ENCODE measurements at regions not wholly inside any gene's neighbourhood (a gene's known extent, or its start where the extent isn't known, plus 50 kb on each side); places are given as distances from the start of the nearest gene placed in this dataset.
"Not testable (repeated sequence)": the region's sequence is repeated elsewhere in the genome, so short reads cannot be mapped to it uniquely, and the experiment has no call there.

DNA sequence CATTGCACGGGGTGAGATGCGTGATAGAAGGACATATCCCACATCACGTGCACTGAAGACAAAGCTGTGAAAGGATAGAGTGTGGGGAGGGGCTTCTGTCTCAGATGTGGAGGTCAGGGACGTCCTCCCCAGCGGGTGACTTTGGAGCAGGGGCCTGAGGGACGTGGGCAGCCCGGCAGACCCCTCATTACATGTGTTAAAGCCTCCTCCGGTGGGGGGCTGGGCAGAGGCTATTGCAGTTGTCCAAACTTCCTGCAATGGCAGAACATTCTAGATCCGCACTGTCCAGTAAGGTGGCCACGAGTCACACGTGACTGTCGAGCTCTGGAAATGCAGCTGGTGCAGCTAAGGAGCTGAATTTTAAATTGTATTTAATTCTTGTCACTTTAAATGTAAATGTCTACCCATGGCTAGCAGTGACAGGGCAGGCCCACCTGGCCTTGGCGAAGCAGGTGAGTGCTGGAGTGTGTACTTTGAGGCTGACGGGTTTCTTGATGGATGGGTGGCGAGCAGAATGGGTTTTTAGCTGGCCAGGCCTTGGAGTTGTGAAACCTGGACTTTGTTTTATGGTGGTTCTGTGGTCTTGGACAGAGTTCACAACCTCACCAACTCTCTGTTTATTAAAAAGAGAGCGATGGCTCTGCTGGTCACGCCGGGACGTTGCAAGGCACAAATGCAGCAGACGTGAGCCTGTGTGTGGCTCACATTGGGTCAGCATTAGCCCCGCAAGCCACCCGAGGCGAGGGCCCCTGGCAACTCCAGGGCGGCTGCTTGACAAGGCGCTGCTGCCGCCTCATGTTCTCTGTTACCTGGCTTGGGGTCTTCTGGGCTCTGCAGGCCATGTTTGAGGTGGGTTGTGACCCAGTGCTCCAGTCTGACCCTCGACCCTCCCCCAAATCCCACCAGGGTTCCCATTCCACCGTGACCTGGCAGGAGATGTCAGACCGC, 177.6 kb downstream of the NPIPB11 start:
- H3K36me3 ChIP-seq (ENCODE audit: low read depth, missing control alignments); H3K27me3 ChIP-seq; H3K9me3 ChIP-seq; H3K4me3 ChIP-seq; H3K27ac ChIP-seq; DNase-seq; H3K4me1 ChIP-seq; intact Hi-C loops (cut with DNase I; ENCODE audit: low total_unique reads): not testable (repeated sequence)
- WGBS, 2 donors: 91 to 92% methylated on average over 19 to 25 of the region's 29 CpGs

DNA sequence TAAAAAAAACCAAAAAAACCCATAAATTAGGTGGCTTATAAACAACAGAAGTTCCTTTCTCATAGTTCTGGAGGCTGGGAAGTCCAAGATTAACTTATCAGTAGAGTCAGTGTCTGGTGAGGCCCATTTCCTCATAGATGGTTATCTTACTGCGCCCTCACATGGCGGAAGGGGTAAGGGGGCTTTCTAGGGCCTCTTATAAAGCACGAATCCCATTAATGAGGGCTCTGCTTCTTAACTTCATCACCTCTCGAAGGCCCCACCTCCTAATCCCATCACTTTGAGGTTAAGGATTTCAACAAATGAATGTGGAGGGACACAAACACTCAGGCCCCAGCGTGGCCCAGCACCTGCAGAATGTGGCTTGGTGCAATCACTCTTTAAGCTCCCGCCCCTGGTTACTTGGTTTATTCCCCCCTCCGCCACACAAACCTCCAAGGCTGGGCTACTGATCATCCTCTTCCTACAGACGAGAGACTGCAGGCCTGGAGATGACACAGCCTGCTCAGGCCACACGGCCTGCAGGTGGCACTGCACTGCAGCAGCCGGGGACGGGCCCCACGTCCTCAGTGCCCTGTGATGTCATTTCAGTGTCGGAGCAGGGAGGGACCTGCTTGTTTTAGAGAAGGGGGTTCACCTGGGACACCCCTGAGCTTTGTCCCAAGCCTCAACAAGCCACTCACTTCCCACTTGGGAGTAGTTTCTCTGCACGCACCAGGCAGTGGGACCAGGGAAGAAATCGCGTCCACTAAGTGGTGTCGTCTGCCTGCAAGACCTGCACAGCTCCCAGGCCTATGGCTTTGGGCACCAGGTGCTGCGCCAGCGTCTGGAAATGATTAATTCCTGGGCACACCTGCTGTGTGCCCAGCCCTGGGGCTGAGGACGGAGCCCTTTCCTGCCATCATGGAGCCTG, 178.5 kb downstream of the NPIPB11 start:
- peak; percentile 73 for DNase-seq
- H3K36me3 ChIP-seq (ENCODE audit: low read depth, missing control alignments); H3K9me3 ChIP-seq; intact Hi-C loops (cut with DNase I; ENCODE audit: low total_unique reads); H3K27ac ChIP-seq; H3K27me3 ChIP-seq; H3K4me3 ChIP-seq; H3K4me1 ChIP-seq: not testable (repeated sequence)
- 79 to 81% methylated on average over 11 to 13 of the region's 20 CpGs for WGBS, 2 donors
- TF ChIP-seq, protein P1, sequence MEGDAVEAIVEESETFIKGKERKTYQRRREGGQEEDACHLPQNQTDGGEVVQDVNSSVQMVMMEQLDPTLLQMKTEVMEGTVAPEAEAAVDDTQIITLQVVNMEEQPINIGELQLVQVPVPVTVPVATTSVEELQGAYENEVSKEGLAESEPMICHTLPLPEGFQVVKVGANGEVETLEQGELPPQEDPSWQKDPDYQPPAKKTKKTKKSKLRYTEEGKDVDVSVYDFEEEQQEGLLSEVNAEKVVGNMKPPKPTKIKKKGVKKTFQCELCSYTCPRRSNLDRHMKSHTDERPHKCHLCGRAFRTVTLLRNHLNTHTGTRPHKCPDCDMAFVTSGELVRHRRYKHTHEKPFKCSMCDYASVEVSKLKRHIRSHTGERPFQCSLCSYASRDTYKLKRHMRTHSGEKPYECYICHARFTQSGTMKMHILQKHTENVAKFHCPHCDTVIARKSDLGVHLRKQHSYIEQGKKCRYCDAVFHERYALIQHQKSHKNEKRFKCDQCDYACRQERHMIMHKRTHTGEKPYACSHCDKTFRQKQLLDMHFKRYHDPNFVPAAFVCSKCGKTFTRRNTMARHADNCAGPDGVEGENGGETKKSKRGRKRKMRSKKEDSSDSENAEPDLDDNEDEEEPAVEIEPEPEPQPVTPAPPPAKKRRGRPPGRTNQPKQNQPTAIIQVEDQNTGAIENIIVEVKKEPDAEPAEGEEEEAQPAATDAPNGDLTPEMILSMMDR (IDR thresholded peaks at IDR 0.05): peak in 2 of 3 experiments; percentile 14 to 39

DNA sequence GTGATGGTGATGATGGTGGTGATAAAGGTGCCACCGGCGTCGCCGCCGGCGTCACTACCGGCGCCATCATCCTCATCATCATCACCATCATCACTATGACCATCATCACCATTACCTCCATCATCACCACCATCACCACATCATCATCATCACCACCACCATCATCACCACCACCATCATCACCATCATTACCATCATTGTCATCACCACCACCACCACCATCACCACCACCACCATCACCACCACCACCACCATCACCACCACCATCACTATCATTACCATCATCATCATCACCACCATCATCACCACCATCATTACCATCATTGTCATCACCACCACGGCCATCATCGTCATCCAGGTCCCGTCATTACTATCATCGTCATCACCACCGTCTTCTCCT, 179.7 kb downstream of the NPIPB11 start:
- no peak overlapping the region for H3K4me3 ChIP-seq
- no peak for DNase-seq
- H3K27me3 ChIP-seq: no peaks in the 10 kb centered on the region
- no peaks in the 10 kb centered on the region for H3K36me3 ChIP-seq (ENCODE audit: low read depth, missing control alignments)
- TF ChIP-seq, protein P1 (IDR thresholded peaks at IDR 0.05): no peak
- TF ChIP-seq POLR2A (IDR thresholded peaks at IDR 0.05): no peak
- H3K27ac ChIP-seq: no peak overlapping the region
- intact Hi-C loops (cut with DNase I; ENCODE audit: low total_unique reads): no loop called here
- no peaks in the 10 kb centered on the region for H3K9me3 ChIP-seq
- WGBS, 2 donors: 0 to 20% methylated on average over 3 to 4 of the region's 13 CpGs
- H3K4me1 ChIP-seq: peaks cover 4% of the 10 kb centered on the region

DNA sequence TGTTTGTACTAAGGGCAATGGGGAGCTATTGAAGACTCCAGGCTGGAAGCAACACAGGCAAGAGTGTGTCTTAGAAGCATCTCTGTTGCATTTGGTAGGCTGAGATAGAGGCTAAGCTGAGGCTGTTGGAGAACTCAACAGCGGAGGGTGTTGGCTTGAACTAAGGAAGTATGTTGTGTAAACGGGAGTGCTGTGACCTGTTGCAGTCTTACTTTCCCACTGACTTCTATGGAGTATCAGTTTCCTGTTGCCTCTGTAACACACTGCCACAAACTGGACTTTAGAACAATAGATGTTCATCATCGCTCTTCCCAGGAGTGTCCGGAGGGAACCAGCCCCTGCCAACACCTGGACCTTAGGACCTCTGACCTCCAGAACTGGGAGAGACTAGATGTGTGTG, 181.8 kb downstream of the NPIPB11 start:
- intact Hi-C loops (cut with DNase I; ENCODE audit: low total_unique reads); H3K27me3 ChIP-seq; H3K4me3 ChIP-seq; DNase-seq; H3K27ac ChIP-seq; H3K9me3 ChIP-seq; H3K4me1 ChIP-seq; H3K36me3 ChIP-seq (ENCODE audit: low read depth, missing control alignments): not testable (repeated sequence)
- 83 to 92% methylated on average over 4 of the region's 4 CpGs for WGBS, 2 donors

DNA sequence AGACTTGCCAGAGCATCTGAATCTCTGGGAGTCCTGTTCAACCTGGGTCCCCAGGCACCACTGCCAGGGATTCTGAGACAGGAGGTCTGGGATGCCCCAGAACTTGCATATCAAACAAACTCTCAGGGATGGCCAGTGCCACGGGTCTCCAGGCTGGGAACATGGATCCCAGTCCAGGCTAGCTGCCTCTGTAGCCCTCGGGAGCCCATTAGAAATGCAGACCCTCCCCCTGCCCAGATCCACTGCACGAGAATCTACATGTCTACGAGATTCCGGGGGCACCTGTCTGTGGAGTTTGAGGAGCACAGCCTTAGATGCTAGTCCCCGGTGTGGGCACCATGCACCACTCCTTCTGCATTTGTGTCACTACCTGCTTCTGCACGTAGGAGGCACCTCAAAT, 183.9 kb downstream of the NPIPB11 start:
- intact Hi-C loops (cut with DNase I; ENCODE audit: low total_unique reads): not testable (repeated sequence)

DNA sequence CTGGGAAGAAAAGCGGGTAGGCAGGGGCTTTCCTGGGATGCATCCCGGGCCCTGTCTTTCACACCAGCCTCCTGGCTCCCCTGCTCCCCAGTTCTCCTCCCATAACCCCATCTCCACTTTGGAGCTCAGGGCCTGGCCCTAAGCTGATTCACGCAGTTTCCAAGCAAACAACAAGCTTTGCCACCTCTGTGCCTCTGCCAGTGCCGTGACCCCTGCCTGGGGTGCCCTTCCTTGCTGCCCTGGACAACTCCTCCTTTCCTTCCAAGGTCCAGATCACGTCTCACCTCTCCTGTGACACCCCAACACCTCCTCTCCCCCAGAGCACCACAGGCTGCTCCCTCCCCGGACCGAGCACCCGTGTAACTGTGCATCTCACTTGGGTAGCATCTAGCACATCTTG, 184.5 kb downstream of the NPIPB11 start:
- H3K36me3 ChIP-seq (ENCODE audit: low read depth, missing control alignments); H3K27me3 ChIP-seq; intact Hi-C loops (cut with DNase I; ENCODE audit: low total_unique reads); H3K4me3 ChIP-seq; H3K27ac ChIP-seq; H3K9me3 ChIP-seq; DNase-seq; H3K4me1 ChIP-seq: not testable (repeated sequence)
- 75 to 91% methylated on average over 7 to 8 of the region's 8 CpGs for WGBS, 2 donors

More for the DNA sequence above, 183.9 kb downstream of the NPIPB11 start:
- H3K4me3 ChIP-seq; H3K27me3 ChIP-seq; H3K27ac ChIP-seq; DNase-seq; H3K9me3 ChIP-seq; H3K36me3 ChIP-seq (ENCODE audit: low read depth, missing control alignments); H3K4me1 ChIP-seq: not testable (repeated sequence)
- no CpG with 5 or more reads among the region's 7 CpGs for WGBS, 2 donors

DNA sequence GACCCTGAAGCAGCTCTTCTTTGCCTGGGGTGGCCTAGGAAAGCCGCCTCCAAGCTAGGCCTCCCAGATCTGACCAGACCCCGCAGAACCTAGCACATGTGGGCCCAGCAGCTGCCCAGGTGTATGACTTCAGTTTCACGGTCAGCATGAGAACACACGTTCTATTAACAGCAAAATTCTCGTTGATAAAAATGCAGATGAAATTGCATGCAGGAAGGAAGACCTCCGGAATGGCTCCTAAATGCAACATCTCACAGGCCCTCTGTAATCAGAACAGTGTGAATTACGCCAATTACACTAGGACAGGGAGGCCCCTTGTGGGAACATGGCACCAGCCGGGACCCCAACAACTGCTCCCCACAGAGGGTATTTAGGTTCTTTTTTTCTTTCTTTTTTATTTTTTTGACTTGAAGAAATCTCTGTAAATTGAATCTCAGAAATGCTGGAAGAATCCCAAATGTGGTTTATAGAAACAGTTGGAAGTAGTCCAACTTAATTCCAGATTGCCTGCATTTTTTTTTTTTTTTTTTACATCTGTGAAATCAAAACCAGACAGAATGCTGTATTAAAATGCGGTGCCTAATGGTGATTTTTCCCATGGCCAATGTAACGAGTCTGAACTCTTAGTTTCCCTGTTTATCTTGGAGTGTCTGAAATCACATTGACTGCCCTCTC, 185.1 kb downstream of the NPIPB11 start:
- H3K27ac ChIP-seq; intact Hi-C loops (cut with DNase I; ENCODE audit: low total_unique reads); H3K27me3 ChIP-seq; H3K36me3 ChIP-seq (ENCODE audit: low read depth, missing control alignments); H3K4me3 ChIP-seq; H3K9me3 ChIP-seq; H3K4me1 ChIP-seq; DNase-seq: not testable (repeated sequence)
- 49 to 50% methylated on average over 9 to 10 of the region's 10 CpGs for WGBS, 2 donors

DNA sequence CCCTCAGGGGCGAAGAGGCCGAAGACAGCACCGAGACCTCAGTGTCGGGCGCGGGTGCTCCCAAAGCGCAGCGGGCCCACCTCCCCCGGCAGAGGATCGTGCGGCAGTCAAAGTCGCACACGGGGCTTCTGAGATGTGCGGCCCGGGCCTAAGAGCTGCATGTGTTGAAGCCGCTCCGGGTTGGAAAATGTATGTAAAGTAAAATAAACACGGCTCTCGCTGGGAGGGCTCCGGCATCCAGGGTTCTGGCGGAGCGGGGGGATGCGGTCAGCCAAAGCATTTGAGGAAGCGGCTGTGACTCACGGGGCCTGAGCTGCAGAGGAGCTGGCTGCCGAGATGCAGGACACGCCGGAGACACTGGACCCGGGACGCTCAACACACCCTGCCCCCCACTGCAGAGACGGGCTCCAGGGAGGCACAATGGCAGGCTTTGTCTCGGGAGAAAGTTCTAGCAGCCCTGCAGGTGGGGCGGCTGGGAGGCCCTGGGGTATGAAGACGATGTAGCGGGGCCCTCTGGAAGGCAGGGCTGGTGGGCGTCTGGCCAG, 185.8 kb downstream of the NPIPB11 start:
- H3K9me3 ChIP-seq; H3K4me3 ChIP-seq; H3K36me3 ChIP-seq (ENCODE audit: low read depth, missing control alignments); intact Hi-C loops (cut with DNase I; ENCODE audit: low total_unique reads); H3K27me3 ChIP-seq; H3K4me1 ChIP-seq: not testable (repeated sequence)
- WGBS, 2 donors: 25 to 46% methylated on average over 6 to 17 of the region's 36 CpGs
- peak; percentile 40 for DNase-seq
- H3K27ac ChIP-seq: peak overlapping the region in 1 of 2 donors; percentile 21

DNA sequence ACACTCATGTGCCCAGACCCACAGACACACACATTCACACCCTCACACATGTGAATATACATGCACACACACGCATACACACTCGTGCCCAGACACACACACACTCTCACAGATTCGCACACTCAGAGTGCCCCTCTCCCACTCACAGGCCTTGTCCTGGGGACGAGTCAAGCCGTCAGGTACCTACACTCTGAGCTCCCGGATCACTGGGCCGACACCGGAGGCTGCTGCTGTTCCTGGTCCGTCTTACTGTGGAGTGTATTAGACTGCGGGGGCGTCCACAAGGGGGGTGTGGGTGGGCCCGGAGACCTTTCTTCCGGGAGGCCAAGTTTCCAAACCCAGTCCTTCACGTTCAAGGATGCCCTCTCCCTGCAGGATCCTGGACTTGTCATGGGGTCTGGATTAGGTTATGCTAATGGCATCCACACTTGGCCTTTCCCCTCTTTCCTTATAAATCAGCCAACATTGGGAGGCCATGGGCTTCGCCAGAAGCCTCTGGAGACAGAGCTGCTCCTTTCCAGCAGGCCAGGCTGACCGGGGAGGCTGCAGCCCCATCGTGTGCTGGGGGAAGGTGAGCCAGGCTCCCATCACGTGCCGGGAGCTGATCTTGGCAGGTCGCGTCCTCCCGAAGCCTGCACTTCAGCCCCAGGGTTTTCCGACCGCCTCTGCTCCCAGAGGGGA, 186.4 kb downstream of the NPIPB11 start:
- peak; percentile 59 for DNase-seq
- H3K9me3 ChIP-seq; H3K27me3 ChIP-seq; H3K36me3 ChIP-seq (ENCODE audit: low read depth, missing control alignments); H3K4me3 ChIP-seq; H3K4me1 ChIP-seq; intact Hi-C loops (cut with DNase I; ENCODE audit: low total_unique reads): not testable (repeated sequence)
- H3K27ac ChIP-seq: peak overlapping the region in 1 of 2 donors; percentile 21
- WGBS, 2 donors: 36 to 69% methylated on average over 11 to 24 of the region's 24 CpGs

Data from testis (tissue), 2 donors.